IPS-15b (cell line): ENCODE measurements at regions not wholly inside any gene's neighbourhood (a gene's known extent, or its start where the extent isn't known, plus 50 kb on each side); places are given as distances from the start of the nearest gene placed in this dataset.
"Not testable (repeated sequence)": the region's sequence is repeated elsewhere in the genome, so short reads cannot be mapped to it uniquely, and the experiment has no call there.

Source experiments
- H3K27me3 ChIP-seq: one replicate; pipeline ENCODE4 v1.6.1; 2013; ENCODE audit warnings: low read length; ENCODE audit not compliant: control insufficient read depth, insufficient read depth
- H3K36me3 ChIP-seq: one replicate; pipeline ENCODE4 v1.6.1; 2013; ENCODE audit warnings: low read length; ENCODE audit not compliant: control insufficient read depth, insufficient read depth
- H3K4me1 ChIP-seq: one replicate; pipeline ENCODE4 v1.6.1; 2013; ENCODE audit warnings: mild to moderate bottlenecking, low read length; ENCODE audit not compliant: control insufficient read depth, insufficient read depth
- H3K4me3 ChIP-seq: one replicate; pipeline ENCODE4 v1.5.1; 2013; ENCODE audit warnings: low read depth, low read length
- H3K9ac ChIP-seq: one replicate; pipeline ENCODE4 v1.6.1; 2013; ENCODE audit warnings: low read depth, mild to moderate bottlenecking, low read length
- H3K9me3 ChIP-seq: one replicate; pipeline ENCODE4 v1.6.1; 2013; ENCODE audit warnings: mild to moderate bottlenecking, low read length; ENCODE audit not compliant: control insufficient read depth, insufficient read depth

- H3K9me3 ChIP-seq, H3K27me3 ChIP-seq, H3K9ac ChIP-seq, H3K4me1 ChIP-seq, H3K36me3 ChIP-seq, H3K4me3 ChIP-seq: not testable (repeated sequence)
Measured at GRCh38 chr2:89649268-89649667, 957.8 kb downstream of the RPIA start.

- H3K9me3 ChIP-seq, H3K9ac ChIP-seq, H3K4me3 ChIP-seq, H3K4me1 ChIP-seq, H3K36me3 ChIP-seq: not testable (repeated sequence)
- peaks cover 13% of the 10 kb centered on the region for H3K27me3 ChIP-seq
Measured at GRCh38 chr2:89679254-89679653, 987.8 kb downstream of the RPIA start.
